Adrenal gland (tissue), 5 donors: ENCODE measurements at regions not wholly inside any gene's neighbourhood (a gene's known extent, or its start where the extent isn't known, plus 50 kb on each side); places are given as distances from the start of the nearest gene placed in this dataset.

Experiments used
- POLR2A ChIP-seq, 2 donors: fragments of 450-650 bp; IDR thresholded peaks; one replicate each; pipeline ENCODE4 v1.6.1; 2017; ENCODE audit warnings: antibody characterized with exemption in 2 of 2, mild to moderate bottlenecking in 2 of 2, moderate library complexity in 1 of 2
- TF ChIP-seq, protein P1 (sequence below), 6 experiments: fragments of 450-650 bp in 4 of 6; fragments of 200-600 bp in 2 of 6; sonication (generic) in 1 of 6; IDR thresholded peaks; 1 replicate in 5 of 6; 2 replicates in 1 of 6; pipeline versions ENCODE4 v1.5.1 to v1.8.0; 2016 to 2021; ENCODE audit warnings: antibody characterized with exemption in 6 of 6, mild to moderate bottlenecking in 2 of 6, moderate library complexity in 1 of 6
- donor health status: DM: no; HTN: no; CAD: no.

DNA sequence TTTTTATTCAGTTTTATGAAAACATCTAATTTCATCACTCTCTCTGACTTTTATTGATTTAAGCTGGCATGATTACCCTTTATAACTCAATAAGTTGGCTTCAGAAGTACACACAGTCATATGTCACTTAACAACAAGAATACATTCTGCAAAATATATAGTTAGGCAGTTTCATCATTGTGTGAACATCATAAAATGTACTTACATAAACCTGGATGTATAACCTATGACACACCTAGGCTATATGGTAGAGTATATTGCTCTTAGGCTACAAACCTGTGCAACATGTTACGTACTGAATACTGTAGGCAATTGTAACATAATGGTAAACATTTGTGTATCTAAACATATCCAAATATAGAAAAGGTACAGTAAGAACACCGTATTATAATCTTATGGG is 362.2 kb upstream of the BTBD3 start:
- TF ChIP-seq, protein P1, sequence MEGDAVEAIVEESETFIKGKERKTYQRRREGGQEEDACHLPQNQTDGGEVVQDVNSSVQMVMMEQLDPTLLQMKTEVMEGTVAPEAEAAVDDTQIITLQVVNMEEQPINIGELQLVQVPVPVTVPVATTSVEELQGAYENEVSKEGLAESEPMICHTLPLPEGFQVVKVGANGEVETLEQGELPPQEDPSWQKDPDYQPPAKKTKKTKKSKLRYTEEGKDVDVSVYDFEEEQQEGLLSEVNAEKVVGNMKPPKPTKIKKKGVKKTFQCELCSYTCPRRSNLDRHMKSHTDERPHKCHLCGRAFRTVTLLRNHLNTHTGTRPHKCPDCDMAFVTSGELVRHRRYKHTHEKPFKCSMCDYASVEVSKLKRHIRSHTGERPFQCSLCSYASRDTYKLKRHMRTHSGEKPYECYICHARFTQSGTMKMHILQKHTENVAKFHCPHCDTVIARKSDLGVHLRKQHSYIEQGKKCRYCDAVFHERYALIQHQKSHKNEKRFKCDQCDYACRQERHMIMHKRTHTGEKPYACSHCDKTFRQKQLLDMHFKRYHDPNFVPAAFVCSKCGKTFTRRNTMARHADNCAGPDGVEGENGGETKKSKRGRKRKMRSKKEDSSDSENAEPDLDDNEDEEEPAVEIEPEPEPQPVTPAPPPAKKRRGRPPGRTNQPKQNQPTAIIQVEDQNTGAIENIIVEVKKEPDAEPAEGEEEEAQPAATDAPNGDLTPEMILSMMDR (IDR thresholded peaks at IDR 0.05), result no peak
- no peak for TF ChIP-seq POLR2A (IDR thresholded peaks at IDR 0.05)
